H4 (cell line): ENCODE measurements at regions not wholly inside any gene's neighbourhood (a gene's known extent, or its start where the extent isn't known, plus 50 kb on each side); places are given as distances from the start of the nearest gene placed in this dataset.

ENCODE experiments used
- DNase-seq: peaks from one replicate; pipeline ENCODE4 v3.0.0-alpha.2; 2015; ENCODE audit warnings: low spot score

DNA sequence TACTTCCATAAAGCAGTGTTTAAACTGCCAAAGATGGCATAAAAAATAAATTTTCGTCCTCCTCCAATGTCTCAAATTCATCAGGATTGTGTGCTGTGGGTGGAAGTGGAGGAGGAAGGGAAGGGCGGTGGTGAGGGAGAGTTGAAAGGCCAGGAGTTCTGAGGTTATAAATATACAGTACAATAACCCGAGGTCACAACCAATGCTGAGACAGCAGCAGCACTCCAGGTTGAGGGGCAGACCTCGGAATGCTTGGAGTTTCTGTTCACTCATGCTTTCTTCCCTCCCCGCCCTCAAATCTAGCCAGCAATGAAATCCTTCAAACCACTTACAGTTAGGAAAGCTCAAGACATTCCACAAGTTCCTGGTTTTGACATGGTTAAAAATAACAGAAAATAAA is 134.0 kb upstream of the SMAD1 start:
- no peak for DNase-seq

DNA sequence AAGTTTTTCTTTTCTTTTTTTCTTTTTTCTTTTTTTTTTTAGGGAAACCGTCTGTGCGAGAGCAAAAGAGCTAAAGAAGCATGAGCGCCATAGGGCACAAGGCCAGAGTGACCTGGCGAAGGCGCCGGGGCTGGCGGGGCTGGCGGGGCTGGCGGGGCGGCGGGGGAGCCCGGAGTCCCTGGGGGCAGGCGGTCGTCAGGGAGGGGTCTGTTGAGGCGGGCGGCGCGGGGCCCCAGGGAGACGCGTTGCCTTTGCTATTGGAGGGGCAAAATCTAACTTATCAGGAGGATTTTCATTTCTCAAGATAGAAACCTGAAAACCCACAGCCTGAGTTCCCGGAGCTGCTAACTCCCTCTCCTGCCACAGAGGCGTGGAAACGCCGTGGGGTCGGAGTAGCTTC is 135.6 kb upstream of the SMAD1 start:
- no peak for DNase-seq

DNA sequence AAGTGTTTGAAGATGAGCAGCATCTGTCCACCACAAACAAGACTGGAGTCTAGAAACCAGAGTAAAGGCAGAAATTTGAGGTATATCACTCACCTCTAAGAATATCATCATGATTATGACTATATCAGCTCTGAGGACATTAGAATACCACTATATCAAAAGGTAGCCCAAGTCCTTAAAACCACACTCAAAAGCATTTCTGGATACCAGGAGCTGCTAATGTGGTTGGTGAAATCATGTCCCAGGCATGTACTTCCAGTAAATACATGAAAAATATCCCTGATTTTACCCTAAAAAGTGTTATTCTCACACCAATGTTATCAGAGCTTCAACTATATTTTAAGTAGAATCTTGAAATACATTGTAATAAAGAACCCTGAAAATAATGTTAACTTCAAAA is 136.3 kb upstream of the SMAD1 start:
- no peak for DNase-seq

DNA sequence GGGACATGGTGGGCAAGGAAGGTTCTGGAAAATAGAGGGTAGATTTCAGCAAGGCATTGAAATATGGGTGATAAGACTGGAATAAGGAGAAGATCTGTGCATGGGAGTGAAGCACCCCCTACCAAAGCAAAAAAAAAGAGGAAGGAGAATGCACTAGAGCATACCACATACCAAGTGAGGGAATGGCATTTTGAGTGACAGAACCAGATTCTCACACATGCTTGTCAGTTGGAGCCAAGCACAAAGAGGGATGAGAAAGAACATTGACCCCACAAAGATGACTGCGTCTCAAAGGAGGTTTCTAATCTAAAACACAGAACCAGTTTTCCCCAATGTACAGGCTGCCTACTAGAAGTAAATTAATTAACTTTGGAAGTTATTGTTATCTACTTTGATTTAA is 140.3 kb upstream of the SMAD1 start:
- DNase-seq, result no peak

DNA sequence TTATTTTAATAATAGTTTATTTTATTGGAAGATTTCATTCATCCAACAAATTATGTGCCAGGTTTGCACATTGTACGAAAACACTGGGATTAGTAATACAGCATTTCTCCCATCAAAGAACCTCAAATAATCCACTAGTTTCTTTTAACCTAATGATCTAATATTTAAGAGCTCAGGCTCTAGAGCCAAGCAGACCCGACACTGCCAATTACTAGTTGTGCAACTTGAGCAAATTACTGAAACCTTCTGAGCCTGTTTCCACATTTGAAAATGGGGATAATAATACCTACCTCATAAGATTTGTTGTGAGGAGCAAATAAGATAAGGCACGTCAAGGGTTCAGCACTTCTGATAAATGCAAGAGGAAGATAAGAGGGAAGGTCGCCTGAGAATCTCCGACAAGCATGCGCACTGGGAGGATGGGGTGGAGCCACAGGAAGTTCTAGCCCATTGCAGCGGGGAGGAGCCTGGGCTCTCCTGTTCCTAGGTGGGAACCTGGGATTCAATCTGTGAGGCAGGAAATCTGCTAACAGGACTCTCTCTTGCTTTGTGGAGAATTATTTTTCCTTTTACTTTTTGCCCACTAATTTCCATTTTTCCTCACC is 141.5 kb upstream of the SMAD1 start:
- no peak for DNase-seq

DNA sequence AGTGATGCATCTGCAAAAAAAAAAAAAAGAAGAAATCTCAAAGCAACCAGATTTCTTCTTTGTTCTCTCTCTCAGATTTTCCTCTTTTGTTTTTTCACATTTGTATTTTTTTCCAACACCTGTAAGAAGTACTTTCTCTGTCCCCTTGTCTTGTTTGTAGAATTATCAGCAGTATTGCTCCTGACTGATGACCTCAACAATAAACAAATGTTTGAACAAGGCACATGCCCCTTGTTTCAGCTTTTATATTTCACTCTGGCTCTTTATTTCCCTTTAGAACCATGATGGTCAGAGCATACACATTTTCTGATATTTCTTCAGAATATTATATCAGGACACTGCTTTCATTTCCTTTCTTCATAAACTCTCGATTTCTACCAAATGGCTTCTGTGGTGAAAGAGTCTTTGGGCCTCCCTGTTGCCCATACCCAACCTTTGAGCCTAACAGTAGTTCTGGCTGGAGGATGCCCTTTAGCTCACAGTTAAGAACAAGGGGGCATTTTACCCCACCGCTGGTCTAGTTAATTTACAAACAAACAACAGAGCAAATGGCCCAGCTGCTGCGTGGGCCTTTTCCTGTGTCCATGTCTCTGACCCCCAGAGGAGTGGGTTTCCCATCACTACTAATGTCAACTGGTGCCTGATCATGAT is 142.5 kb upstream of the SMAD1 start:
- DNase-seq, result no peak

DNA sequence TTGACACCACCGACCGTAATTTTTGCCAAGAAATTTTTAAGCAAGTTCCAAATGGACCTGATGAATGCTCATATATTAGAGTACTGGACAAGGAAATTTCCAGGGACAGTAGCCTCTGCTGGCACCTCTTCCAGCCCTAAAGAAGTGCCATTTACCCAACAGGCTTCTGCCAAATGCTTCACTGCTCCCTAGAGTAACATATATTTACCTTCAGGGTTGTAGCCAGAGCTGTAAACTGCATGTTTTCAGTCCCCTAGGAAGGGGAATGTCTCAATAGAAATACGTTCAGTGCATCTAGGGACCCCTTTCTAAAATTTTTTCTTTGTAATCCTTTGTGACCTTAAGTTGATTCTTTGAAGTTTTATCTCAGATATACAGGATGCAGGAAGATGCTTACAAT is 143.1 kb upstream of the SMAD1 start:
- DNase-seq, result no peak

DNA sequence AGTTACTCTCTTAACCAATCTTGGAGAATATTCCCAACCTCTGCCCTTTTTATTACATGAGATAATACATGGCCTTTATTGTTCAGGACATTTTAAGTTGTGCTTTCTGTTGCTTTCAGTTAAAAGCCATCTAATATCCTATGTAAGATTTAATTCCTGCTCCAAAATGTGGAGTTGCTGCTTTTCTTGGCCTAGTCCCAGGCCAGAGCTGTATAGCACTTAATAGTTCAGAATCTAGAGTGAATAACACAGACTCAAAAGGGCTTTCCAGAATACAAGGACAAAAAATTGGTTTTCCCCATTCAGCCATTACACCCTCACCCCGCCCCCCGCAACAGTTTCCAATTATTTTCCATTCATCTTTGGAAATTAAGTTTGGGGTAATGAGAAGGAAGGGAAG is 144.3 kb upstream of the SMAD1 start:
- no peak for DNase-seq

DNA sequence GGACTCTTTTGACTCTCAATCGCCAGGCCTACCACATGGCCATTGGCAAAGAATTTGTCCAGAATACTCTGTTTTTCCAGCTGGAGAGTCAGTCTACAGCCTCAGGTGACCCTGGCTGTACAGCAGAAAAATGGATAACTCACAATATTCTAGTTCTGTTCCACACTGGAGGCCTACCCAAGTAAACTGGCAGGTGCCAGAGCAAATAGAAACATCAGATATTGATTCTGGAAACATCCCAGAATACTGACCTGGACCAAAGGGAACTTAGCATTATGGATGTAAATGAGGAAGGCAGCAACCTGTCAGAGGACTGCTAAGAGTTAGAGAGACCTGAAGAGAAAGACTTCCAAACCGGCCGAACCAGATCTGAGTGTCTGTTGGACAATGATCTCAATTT is 147.9 kb upstream of the SMAD1 start:
- DNase-seq, result no peak

DNA sequence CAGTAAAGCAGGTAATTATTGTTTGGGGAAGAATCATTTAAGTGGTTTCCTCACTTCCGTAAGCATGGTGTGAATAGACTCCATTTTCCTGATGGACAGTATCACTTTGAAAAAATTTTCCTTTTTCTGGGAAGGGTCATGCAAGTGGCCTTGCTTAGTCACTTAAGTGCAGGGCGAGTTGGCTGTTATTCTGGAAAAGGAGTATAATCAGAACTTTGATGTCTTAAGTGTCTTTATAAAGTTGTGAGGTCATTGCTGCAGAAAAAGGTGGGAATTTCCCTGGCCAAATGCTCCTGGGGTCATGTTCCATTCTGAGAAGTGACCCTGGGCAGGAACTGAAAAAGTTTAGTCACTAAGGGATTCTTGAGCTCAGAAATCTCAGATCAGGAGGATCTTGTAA is 146.1 kb upstream of the OTUD4 start:
- no peak for DNase-seq

DNA sequence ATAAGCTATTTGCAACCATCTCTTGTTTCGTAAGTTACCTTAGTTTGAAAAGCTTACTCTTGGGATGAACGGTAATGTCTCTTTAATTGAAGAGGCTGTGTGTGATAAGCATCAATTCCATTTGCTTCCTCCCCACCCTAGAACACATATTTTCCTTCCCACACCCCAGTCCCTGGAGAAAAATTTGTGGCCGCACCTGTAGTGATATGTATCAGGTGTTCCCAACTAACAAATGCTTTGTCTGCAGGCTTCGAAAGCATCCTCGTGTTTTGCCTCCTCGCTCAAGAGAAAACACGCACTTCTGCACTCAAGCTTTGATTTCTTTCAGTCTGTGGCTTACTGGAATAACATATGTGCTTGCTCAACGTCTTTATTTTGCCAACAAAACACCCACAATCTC is 143.8 kb upstream of the OTUD4 start:
- DNase-seq, result no peak

DNA sequence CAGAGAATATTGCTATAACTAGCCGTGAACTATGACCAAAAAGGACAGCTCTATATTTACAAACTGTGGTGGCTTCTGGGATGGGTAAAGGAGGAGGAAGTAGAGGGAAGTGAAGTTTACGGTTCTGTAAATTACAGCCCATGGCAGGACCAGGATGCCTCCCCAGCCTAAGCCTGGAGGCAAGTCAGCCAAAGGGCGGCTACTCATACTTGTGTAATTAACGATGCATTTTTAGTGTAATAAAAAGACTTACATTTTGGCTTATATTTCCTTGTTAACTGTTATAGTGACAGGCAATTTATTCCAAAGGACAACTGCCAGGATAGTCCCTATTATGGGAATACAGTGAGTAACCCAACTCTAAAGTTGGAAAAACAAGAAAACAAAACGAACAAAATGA is 139.9 kb upstream of the OTUD4 start:
- no peak for DNase-seq

DNA sequence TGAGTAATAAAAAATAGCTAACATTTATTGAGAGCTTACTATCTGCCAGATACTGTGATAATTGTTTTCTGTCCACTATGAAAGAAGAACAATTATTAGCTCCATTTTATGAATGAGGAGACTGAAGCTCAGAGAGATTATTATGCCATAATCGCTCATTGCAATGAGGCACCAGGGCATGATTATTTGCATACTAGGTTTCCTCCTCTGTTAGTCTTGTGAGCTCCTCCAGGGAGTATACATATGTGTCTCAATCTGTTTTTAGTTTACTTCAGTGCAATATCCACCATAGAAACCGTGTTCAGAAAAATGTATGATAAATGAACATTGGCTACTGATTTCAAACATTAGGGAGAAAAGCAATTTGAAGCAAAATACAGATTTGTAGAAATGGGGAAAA is 139.4 kb upstream of the OTUD4 start:
- DNase-seq, result no peak

DNA sequence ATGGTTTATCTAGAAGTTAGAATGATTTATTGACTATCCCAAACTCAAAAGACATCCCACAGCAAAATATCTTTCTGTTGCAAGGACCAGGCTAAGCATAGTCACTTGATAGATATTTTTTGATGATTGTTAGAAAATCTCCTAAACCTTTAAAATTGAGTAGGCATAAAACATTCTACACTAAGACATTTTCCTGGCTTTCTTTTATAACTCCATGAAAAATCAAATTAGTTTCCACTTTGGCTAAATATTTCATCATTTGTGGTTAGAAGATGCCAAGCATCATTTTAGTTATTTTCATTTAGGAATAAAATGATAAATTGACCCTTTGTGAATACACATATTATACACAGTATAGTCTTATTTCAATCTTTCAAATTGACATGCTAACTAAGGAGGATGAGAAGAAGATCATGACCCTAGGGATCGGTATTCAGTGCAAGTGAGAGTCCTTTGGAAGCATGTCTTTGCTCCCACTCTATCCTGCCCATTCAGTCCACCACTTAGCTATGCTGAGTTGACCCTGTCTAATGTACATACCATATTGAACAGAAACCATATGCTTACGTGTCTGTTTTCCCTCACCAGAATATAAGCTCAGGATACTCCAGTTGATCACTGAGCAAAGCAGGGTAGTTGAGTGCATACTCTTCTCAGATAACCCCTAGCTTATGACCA is 136.6 kb upstream of the OTUD4 start:
- no peak for DNase-seq

DNA sequence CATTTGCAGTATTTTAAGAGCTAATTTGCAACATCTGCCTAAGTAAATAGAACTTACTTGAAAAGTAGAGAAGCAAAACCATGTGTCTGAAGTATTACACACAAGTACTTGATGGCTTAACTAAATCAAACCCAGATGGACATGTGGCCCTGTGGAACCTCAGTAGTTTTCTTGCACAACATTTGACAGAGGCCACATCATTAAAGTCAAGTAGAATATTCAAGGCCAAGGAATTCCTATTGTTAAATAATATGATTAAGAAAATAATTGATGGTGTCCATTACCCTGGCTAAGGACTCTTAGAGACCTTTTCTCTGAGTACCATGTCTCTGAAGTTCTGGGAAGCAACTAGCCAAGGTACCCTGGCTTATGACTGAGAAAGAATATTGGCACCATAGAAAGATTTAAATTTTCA is 135.4 kb upstream of the OTUD4 start:
- no peak for DNase-seq

DNA sequence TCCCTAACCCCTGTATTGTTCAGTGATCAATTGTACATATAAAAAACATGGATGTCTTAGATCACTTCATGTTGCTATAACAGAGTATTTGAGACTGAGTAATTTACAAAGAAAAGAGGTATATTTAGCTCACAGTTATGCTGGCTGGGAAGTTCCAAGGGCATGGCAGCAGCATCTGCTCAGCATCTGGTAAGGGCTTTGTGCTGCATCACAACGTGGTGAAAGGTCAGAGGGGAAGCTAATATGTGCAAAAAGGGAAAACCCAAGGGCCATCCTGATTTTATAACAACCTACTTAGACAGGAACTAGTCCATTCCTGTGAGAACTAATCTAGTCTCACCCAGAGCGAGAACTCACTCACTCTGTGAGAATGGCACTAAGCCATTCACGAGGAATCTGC is 128.2 kb upstream of the OTUD4 start:
- DNase-seq, result no peak

DNA sequence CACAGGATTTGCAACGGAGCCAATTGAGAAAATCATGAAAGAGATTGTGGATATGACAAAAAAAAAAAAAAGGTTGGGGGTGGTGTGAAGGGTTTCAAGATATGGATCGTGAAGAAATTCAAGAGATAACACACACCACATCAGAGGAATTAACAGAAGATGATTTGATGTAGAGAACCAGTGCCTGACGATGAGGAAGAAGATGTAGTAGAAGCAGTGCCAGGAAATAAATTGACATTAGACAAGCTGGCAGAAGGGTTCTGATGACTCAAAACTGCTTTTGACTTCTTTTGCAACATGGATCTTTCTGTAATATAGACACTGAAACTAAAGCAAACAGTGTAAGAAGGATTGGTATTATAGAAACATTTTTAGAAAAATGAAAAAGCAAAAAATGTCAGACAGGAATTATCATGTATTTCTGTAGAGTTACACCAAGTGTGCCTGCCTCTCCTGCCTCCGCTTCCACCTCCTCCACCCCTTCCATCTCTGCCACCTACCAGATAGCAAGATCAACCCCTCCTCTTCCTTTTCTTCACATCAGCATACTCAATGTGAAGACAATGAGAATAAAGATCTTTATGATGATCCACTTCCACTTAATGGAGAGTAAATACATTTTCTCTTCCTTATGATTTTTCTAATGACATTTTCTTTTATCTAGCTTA is 127.5 kb upstream of the OTUD4 start:
- DNase-seq, result no peak

DNA sequence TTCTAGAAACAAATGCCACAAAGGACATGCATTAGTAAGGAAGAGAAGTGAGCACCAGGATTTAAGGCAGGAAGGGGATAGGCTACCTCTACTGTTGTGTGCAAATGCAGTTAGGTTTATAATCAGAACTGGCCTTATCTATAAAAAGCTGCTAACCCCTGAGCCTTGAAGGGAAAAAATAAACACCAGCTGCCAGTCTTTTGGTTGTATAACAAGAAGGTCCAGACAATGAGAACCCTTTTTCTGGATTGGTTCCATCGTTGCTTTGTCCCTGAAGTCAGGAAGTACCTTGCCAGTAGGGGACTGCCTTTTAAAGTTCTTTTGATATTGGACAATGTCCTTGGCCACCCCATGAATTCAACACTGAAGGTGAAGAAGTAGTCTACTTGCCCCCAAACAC is 126.7 kb upstream of the OTUD4 start:
- no peak for DNase-seq

DNA sequence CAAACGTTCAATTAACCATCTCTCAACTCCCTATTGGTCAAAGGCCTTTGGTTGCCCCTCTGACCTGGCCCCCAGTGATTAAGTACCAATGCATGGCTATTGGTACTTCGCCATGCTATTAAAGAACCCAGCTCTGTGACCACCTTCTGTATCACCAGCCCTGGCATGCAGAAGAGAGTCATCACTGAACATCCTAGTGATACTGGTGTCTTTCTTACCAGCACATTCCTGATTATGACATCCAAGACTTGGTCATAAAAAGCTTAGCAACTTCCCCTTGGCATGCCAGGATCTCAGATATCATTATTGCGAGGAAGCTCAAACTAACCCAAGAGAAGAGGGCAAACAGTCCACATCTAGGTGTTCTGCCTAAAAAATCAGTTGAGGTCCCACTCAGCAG is 122.3 kb upstream of the OTUD4 start:
- DNase-seq, result no peak

DNA sequence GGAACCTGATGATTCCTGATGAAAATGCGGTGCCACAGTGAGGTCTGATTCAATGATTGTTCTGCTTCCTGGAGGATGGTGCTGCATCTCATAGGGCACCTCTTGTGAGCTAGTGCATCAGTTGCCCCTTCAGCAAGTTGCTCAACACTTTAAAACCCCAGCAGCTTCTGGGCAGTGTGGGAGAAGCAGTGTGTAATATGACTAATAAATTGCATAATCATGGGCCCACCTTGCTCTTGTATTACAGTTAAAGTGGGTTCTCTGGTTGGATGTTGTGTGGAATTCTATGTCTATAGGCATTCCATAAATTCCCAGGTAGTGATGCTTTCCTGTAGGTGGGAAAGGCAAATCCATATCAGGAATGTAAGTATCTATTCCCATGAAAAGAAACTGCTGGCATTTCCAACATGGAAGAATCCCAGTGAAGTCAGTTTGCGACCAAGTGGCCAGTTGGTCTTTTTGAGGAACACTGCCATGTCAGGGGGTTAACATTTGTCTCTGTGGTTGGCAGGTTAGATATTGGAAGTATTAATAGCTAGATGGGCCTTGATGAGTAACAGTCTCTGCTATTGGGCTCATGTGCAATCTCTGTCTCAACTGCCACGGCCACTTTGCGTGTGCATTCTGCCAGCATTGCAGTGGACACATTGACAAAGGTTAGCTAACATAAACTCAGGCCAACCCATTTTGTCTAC is 121.1 kb upstream of the OTUD4 start:
- no peak for DNase-seq

DNA sequence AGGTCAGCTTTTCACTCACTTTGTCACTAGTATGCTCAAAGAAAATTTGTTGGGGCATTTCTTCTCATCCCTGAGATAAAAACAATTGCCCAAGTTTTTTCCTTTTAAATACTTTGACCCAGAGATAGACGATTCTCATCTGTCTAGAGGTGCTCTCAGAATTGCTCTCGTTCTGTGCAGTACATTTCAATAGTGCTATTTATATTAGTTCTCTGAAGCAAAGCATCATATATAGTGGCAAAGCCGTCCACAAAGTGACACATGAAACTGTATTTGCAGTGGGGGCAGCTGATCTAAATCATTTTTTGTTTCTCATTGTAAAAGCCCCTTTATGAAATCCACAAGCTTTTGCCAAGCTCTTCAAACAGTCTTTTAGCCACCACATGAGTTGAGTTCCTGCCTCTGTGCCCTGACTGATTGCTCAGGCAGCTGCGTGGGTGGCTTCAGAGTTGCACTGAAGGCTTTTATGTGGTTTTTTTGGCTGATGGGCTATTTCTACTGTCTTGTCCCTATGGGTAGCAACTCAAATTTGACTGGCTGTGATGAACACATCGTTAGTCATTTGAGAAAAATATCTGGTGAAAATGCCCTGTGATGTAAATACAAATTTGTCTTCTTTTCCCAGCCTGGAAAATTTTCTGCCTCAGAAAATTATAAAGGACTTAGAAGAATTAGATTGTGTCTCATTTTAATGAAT is 119.1 kb upstream of the OTUD4 start:
- no peak for DNase-seq

DNA sequence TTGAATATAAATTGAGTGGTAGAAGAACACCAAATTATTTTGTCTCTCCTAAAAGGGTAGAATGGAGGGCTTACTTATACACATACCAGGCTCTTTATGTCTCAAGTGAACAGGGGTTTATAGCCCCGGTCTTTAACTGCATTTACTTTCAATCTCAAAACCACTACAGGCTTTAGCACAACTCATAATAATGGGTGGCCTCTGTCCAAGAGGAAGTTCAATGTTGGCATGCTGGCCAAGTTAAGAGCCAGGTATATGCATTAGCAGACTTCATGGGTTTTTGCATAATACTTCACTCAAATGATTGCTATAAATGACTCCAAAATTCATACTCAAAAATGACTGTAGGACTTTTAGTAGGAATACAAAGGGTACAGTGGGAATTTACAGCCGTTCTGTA is 118.5 kb upstream of the OTUD4 start:
- DNase-seq, result no peak
